Esophagus muscularis mucosa (tissue), 4 donors: ENCODE measurements at regions not wholly inside any gene's neighbourhood (a gene's known extent, or its start where the extent isn't known, plus 50 kb on each side); places are given as distances from the start of the nearest gene placed in this dataset.

ENCODE experiments used
- EP300 ChIP-seq: sonication (generic); formaldehyde crosslinking; IDR thresholded peaks from one replicate; pipeline ENCODE4 v1.6.1; 2017; ENCODE audit warnings: antibody characterized with exemption
- POLR2A ChIP-seq: fragments of 450-650 bp; IDR thresholded peaks from one replicate; pipeline ENCODE4 v1.6.1; 2017; ENCODE audit warnings: antibody characterized with exemption, moderate library complexity, mild to moderate bottlenecking, low read depth
- POLR2AphosphoS5 ChIP-seq, 2 donors: sonication (generic); formaldehyde crosslinking; IDR thresholded peaks; one replicate each; pipeline ENCODE4 v1.6.1; 2017; ENCODE audit warnings: antibody characterized with exemption in 2 of 2
- TF ChIP-seq, protein P1 (sequence below), 3 experiments: fragments of 200-600 bp in 2 of 3; fragments of 450-650 bp in 1 of 3; sonication (generic) in 2 of 3; IDR thresholded peaks; one replicate each; pipeline ENCODE4 v1.5.1; 2017 to 2019; ENCODE audit warnings: antibody characterized with exemption in 3 of 3, mild to moderate bottlenecking in 2 of 3, moderate library complexity in 1 of 3

GRCh38 chr4:133588306-133588705, 439.2 kb downstream of the PCDH10 start:
- TF ChIP-seq EP300 (no peak), POLR2A (no peak), POLR2AphosphoS5 (IDR thresholded peaks at IDR 0.05) (no peak)
- TF ChIP-seq, protein P1, sequence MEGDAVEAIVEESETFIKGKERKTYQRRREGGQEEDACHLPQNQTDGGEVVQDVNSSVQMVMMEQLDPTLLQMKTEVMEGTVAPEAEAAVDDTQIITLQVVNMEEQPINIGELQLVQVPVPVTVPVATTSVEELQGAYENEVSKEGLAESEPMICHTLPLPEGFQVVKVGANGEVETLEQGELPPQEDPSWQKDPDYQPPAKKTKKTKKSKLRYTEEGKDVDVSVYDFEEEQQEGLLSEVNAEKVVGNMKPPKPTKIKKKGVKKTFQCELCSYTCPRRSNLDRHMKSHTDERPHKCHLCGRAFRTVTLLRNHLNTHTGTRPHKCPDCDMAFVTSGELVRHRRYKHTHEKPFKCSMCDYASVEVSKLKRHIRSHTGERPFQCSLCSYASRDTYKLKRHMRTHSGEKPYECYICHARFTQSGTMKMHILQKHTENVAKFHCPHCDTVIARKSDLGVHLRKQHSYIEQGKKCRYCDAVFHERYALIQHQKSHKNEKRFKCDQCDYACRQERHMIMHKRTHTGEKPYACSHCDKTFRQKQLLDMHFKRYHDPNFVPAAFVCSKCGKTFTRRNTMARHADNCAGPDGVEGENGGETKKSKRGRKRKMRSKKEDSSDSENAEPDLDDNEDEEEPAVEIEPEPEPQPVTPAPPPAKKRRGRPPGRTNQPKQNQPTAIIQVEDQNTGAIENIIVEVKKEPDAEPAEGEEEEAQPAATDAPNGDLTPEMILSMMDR (IDR thresholded peaks at IDR 0.05): no peak
